Activated CD8-positive, alpha-beta memory T cell treated with anti-CD3 and anti-CD28 coated beads, Interleukin-2, amount 50 U/mL, for 48 hours (primary cell): ENCODE measurements at regions not wholly inside any gene's neighbourhood (a gene's known extent, or its start where the extent isn't known, plus 50 kb on each side); places are given as distances from the start of the nearest gene placed in this dataset.

Experiments
- DNase-seq: peaks from one replicate; pipeline ENCODE4 v3.0.0-alpha.2; 2020

GRCh38 chr2:226424971-226425370 lies 374.6 kb downstream of the IRS1 start:
- no peak for DNase-seq

- peak; percentile 58 for DNase-seq
These were observed 376.1 kb downstream of the IRS1 start for GRCh38 chr2:226423498-226423960.

GRCh38 chr2:226420646-226421045 lies 379.0 kb downstream of the IRS1 start:
- no peak for DNase-seq

GRCh38 chr2:226418521-226418920 lies 381.1 kb downstream of the IRS1 start:
- no peak for DNase-seq

- no peak for DNase-seq
These were observed 385.3 kb downstream of the IRS1 start for GRCh38 chr2:226414335-226414734.

- no peak for DNase-seq
These were observed 386.0 kb downstream of the IRS1 start for GRCh38 chr2:226413498-226414130.

- DNase-seq = no peak
These were observed 387.8 kb downstream of the IRS1 start for GRCh38 chr2:226411727-226412360.

- DNase-seq = no peak
These were observed 388.4 kb downstream of the IRS1 start for GRCh38 chr2:226411205-226411604.

- DNase-seq = no peak
These were observed 389.3 kb downstream of the IRS1 start for GRCh38 chr2:226410247-226410835.

GRCh38 chr2:226409134-226409533 lies 390.5 kb downstream of the IRS1 start:
- DNase-seq = no peak

GRCh38 chr2:226408141-226408540 lies 391.5 kb downstream of the IRS1 start:
- DNase-seq = no peak

- DNase-seq = no peak
These were observed 392.5 kb downstream of the IRS1 start for GRCh38 chr2:226407135-226407534.

- no peak for DNase-seq
These were observed 394.2 kb downstream of the IRS1 start for GRCh38 chr2:226405465-226405864.

- no peak for DNase-seq
These were observed 396.3 kb downstream of the IRS1 start for GRCh38 chr2:226403369-226403768.

- DNase-seq = no peak
These were observed 400.6 kb downstream of the IRS1 start for GRCh38 chr2:226399006-226399405.

GRCh38 chr2:226398580-226398979 lies 401.0 kb downstream of the IRS1 start:
- DNase-seq = no peak

- no peak for DNase-seq
These were observed 403.1 kb downstream of the IRS1 start for GRCh38 chr2:226396541-226396940.

- DNase-seq = no peak
These were observed 412.1 kb downstream of the IRS1 start for GRCh38 chr2:226387499-226387942.

GRCh38 chr2:226383461-226383860 lies 416.2 kb downstream of the IRS1 start:
- no peak for DNase-seq

GRCh38 chr2:226380679-226381078 lies 418.9 kb downstream of the IRS1 start:
- no peak for DNase-seq

GRCh38 chr2:226378753-226379705 lies 420.6 kb downstream of the IRS1 start:
- no peak for DNase-seq

GRCh38 chr2:226376516-226377180 lies 423.0 kb downstream of the IRS1 start:
- no peak for DNase-seq

- DNase-seq = no peak
These were observed 432.7 kb downstream of the IRS1 start for GRCh38 chr2:226366920-226367319.
